Islet of Langerhans (tissue), 1 donor: ENCODE measurements at regions not wholly inside any gene's neighbourhood (a gene's known extent, or its start where the extent isn't known, plus 50 kb on each side); places are given as distances from the start of the nearest gene placed in this dataset.

ENCODE experiments used
- FAIRE-seq: peaks from one replicate; lab custom pipeline; 2011; peaks lifted over from hg19 to GRCh38; lab: Jason Lieb, UNC

DNA sequence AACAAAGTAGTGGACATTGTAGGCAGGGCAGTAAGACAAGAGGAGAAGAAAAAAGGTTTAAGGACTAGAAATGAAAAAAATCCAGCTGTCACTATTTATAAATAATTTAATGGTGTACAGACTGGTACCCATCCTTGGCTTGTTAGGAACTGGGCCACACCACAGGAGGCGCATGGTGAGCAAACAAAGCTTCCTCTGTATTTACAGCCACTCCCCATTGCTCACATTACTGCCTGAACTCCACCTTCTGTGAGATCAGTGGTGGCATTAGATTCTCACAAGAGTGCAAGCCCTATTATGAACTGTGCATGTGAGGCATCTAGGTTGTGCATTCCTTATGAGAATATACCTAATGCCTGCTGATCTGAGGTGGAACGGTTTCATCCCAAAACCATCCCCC is 62.6 kb upstream of the DMAC1 start:
- no peak for FAIRE-seq

DNA sequence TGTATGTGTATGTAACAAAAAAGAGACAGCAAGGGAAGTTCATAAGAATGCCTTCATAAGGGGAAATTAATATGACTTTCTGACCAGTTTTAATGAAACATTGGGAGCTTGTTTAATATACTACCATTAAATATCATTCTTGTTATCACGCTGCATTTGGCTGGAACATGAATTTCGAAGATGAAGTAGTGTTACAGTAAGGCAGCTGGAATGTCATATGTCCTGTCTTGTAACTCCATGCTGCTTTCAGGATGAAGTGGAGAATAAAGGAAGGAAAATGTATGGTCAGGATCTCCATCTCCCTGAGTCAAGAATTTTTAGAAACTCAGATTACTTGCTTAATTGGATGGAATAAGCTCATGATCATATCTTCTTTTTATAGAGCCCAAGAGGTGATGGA is 61.5 kb upstream of the DMAC1 start:
- no peak for FAIRE-seq

DNA sequence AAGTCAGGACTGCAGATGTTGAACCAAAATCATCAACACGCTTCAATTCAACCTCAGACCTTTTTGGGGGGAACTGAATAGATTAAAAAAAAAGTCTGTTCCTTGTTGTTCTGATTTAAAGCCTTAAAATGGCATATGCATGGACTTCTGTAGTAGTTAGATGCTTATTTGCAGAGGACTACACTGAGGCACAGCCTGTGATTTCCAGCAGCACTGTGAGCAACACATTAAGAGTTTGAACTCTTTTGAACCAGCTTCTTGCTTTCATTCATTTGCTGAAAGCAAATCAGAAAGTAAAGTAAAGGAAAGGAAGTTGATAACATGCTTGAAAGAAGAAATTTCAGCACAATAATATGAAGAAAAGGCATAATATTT is 60.7 kb upstream of the DMAC1 start:
- FAIRE-seq: no peak

DNA sequence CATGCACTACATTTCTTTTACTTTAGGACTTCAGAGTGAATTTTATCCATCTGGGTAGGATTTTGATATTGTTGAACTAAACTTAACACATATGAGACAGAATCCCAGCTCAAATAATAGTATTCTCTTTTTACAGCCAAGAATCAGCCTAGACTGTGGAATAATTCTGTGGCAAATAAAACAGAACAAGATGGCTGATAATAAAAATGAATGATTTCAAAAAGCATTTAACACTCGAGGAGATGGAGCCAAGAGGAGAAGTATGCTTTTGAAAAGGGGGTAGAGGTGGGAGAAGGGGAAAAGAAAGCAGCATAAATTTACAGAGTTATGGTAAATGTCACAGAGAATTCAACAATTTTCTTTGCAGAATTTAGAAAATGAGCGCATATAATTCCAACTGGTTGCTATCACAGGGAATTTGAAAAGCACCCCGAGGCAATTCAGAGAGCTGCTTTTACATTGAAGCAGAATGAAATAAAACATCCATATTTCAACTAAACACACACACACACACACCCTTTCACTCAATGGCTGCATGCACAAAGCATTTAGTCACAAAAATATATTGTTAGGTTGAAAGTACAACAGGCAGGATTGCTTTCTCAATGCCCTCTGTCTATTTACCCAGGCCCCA is 60.2 kb upstream of the DMAC1 start:
- no peak for FAIRE-seq

DNA sequence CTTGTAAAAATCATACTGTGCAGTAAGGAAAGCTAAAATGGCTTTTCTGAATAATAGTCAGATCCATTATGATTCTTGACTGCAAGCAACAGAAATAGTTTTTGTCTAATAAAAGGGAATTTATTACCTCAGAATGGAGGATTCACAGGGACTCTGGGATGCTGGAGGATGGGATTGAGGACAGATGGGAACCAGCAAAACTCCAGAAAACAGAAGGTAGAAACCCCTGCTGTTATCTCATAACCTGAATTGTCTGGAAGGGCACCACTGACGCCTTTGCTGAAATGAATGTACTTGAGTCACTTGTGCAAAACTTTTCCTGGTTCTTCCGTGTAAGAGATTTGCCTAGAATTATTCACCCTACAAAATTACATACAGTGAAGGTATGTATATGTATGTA is 58.6 kb upstream of the DMAC1 start:
- no peak for FAIRE-seq

DNA sequence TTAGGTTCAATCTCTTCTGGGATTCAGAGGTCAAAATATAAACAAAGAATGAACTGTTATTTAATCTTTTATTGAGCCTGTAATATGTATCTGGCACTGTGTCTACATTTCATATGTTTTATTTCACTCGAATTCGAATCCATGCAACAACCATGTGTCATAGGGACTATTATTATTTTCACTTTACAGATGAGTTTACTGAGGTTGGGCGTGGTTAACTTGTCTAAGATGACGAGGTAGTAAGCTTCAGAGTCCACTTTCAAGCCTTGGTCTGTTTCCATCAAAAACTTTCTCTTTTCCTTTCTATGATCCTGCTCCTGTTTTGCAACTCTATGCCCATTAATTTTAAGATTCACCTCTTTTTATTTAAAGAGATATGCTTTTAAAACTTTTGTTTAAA is 55.2 kb upstream of the DMAC1 start:
- no peak for FAIRE-seq
